GM13976 (cell line): ENCODE measurements at regions not wholly inside any gene's neighbourhood (a gene's known extent, or its start where the extent isn't known, plus 50 kb on each side); places are given as distances from the start of the nearest gene placed in this dataset.

Experiments used
- DNase-seq: peaks from one replicate; pipeline ENCODE4 v3.0.0; 2012; ENCODE audit warnings: low spot score
- in situ Hi-C: fragments of 300-500 bp; cut with MboI; formaldehyde crosslinking; loops from one replicate; pipeline ENCODE4 v1.12.0; 2022; ENCODE audit warnings: low sequenced_read_pairs, mixed read lengths, inconsistent platforms; ENCODE audit not compliant: unreplicated experiment
- TF ChIP-seq, protein P1 (sequence below): IDR thresholded peaks from 2 replicates; pipeline ENCODE4 v1.5.1; 2012; ENCODE audit warnings: borderline replicate concordance, mild to moderate bottlenecking; ENCODE audit not compliant: insufficient read depth; ENCODE audit errors: extremely low read depth, missing control alignments, control extremely low read depth

DNA sequence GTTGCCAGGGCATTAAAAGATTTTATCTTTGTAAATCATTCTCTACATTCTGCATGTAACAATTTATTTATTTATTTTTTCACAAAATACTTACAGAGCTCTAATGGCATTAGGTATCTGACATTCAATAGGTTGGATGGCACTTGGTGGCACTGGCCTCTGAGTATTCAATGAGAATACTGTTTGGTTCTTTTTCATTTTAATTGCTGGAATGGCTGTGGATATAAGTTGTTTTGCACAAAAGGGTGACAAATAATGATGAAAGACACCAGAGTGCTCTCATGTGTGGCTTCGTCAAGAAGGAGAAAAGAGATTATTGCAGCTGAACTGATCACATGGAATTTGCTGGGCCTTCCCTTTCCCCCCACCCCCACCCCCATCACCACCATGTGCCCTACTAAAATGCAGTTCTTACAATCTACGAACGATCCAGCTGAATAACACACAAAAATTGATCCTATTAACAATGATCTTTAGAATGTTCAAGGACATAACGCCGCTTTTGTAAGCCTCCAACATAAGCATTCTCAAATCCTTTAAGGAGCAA is 195.2 kb upstream of the POU3F2 start:
- TF ChIP-seq, protein P1, sequence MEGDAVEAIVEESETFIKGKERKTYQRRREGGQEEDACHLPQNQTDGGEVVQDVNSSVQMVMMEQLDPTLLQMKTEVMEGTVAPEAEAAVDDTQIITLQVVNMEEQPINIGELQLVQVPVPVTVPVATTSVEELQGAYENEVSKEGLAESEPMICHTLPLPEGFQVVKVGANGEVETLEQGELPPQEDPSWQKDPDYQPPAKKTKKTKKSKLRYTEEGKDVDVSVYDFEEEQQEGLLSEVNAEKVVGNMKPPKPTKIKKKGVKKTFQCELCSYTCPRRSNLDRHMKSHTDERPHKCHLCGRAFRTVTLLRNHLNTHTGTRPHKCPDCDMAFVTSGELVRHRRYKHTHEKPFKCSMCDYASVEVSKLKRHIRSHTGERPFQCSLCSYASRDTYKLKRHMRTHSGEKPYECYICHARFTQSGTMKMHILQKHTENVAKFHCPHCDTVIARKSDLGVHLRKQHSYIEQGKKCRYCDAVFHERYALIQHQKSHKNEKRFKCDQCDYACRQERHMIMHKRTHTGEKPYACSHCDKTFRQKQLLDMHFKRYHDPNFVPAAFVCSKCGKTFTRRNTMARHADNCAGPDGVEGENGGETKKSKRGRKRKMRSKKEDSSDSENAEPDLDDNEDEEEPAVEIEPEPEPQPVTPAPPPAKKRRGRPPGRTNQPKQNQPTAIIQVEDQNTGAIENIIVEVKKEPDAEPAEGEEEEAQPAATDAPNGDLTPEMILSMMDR, result no peak
- DNase-seq, result no peak
- in situ Hi-C loops, result no loop called here

GRCh38 chr6:98640366-98640765 is 194.0 kb upstream of the POU3F2 start:
- TF ChIP-seq, protein P1, result no peak
- DNase-seq, result no peak
- in situ Hi-C loops, result no loop called here

DNA sequence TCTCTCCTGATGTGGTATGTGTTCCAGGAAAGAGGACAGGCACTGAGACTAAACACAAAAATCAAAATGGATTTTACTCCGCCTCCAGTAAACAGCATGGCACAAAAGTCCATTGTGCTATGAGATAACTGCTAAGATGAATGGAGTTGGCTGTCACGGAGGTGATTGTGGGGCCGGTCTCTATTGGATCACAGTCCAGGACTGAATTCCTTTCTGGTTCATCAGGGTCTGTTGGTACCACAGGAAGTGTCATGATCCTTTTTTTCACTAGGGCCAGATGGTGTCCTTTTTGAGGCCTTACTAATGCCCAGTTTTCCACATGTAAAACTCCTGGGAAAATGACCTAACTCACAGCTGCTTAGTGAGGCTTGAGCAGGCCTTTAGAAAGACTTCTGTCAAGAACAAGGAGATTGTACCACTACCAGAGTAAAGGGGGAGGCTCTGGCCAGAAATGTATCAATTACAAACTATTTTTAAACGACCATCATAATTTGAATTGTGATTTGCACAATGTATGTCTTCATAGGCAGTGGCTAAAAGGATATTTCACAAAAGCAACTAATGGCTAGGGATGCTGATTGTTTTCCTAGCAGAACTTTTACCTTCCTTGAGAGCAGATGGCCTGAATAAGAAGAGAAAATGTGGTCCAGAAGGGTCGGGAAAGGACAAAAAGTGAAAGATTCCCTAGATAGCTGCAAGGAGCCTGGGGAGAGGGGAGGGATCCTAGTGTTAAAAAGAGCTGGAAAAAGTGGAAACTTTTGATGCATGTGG is 192.2 kb upstream of the POU3F2 start:
- in situ Hi-C loops, result no loop called here
- DNase-seq, result no peak
- TF ChIP-seq, protein P1, result no peak

- in situ Hi-C loops, result no loop called here
- TF ChIP-seq, protein P1, result no peak
- no peak for DNase-seq
Measured at GRCh38 chr6:98644063-98644462, 190.3 kb upstream of the POU3F2 start.

DNA sequence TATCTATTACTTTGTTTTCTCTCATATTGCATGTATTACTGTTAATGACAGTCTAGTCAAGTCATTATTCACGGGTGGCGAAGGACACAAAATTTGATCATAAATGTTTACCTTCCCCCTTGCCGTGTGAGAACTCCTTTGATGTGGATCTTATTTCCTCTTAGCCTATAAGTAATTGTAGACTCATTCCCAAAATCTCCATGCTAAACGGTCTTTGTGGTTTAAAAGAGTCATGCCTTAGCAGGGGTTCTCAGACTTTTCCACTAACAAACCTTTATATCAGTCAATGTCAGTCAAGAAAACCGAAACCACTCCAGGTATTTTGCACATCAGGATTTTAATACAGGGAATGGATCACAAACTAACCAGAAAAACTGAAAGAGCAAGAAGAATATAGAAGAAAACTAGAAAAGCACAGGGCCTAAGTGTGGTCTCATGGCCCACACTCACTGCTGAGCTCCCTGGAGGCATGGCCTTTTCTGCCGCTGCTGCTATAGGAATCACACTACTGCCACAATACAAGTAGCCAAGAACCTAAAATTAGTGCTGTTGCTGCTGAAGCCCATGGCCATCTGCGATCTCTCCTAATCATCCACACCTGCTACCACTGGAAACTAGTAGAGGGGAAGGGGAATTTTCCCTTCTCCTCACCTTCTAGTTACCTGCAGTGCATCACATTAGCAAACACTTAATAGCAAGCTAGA is 186.0 kb upstream of the POU3F2 start:
- TF ChIP-seq, protein P1, result no peak
- no peak for DNase-seq
- in situ Hi-C loops, result no loop called here

GRCh38 chr6:98650941-98651340 is 183.4 kb upstream of the POU3F2 start:
- in situ Hi-C loops, result no loop called here
- DNase-seq, result no peak
- TF ChIP-seq, protein P1, result no peak
